GM13977 (cell line): ENCODE measurements at regions not wholly inside any gene's neighbourhood (a gene's known extent, or its start where the extent isn't known, plus 50 kb on each side); places are given as distances from the start of the nearest gene placed in this dataset.

Experiments used
- DNase-seq: peaks from one replicate; pipeline ENCODE4 v3.0.0; 2012; ENCODE audit warnings: low spot score
- in situ Hi-C: fragments of 300-500 bp; cut with MboI; formaldehyde crosslinking; loops from one replicate; pipeline ENCODE4 v1.12.0; 2022; ENCODE audit warnings: low sequenced_read_pairs, low pct_unique_long_range_greater_than_20kb, mixed read lengths, inconsistent platforms; ENCODE audit not compliant: unreplicated experiment
- TF ChIP-seq, protein P1 (sequence below): IDR thresholded peaks from 2 replicates; pipeline ENCODE4 v1.5.1; 2012; ENCODE audit warnings: mild to moderate bottlenecking, control low read depth; ENCODE audit not compliant: insufficient read depth; ENCODE audit errors: extremely low read depth, missing control alignments

DNA sequence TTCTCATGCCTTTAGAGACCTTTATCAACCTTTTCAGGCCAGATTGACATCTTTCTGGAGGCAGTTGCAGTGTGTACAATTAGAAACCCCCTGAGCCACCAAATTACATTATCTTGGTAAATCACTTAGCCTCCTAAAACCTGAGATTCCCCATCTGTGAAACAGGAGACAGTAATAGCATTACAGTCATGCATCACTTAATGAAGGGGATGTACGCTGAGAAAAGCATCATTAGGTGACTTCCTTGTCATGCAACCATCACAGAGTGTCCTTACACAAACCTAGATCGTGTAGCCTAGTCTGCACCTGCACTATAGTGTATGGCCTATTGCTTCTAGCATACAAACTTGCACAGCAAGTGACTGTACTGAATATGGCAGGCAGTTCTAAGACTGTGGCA is 400.8 kb upstream of the CNTN3 start:
- in situ Hi-C loops: no loop called here
- TF ChIP-seq, protein P1, sequence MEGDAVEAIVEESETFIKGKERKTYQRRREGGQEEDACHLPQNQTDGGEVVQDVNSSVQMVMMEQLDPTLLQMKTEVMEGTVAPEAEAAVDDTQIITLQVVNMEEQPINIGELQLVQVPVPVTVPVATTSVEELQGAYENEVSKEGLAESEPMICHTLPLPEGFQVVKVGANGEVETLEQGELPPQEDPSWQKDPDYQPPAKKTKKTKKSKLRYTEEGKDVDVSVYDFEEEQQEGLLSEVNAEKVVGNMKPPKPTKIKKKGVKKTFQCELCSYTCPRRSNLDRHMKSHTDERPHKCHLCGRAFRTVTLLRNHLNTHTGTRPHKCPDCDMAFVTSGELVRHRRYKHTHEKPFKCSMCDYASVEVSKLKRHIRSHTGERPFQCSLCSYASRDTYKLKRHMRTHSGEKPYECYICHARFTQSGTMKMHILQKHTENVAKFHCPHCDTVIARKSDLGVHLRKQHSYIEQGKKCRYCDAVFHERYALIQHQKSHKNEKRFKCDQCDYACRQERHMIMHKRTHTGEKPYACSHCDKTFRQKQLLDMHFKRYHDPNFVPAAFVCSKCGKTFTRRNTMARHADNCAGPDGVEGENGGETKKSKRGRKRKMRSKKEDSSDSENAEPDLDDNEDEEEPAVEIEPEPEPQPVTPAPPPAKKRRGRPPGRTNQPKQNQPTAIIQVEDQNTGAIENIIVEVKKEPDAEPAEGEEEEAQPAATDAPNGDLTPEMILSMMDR: no peak
- DNase-seq: no peak

DNA sequence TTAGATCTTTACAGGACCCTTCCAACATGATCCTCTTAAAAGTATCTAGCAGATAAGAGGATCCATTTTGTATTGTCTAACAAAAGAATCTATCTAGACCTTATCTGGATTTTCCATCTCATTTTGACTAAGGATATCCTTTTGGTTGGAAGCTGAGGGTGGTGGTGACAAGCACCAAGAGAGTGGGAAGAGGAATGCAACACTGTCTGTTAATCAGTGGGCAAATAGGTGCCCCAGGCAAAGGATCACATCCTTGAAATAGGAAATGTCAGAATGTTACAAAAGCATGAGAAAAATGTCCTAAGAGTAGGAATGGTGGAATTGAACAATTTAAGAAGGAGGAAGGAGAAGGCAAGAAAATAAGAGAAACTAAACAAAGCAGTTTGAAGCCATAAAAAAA is 420.7 kb upstream of the CNTN3 start:
- in situ Hi-C loops: no loop called here
- TF ChIP-seq, protein P1: no peak
- no peak for DNase-seq

DNA sequence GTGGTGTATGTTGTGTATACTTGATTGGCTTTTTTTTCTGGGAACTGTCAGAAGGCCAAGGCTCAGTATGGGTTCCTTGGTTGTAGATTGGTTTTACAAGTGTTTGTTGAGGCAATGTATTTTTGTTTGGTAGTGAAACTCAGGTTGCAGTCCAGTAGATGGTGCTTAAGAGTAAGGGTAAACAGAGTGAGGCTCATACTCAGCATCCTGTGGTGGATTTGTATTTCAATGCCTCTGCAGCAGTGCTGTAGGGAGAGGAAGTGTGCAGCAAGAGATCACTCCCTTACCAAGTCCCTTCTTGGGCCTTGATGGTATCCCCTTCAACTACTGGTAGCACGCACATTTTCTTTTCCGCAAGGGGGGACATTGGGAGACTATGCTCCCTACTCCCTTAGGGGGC is 428.5 kb upstream of the CNTN3 start:
- no peak for DNase-seq
- TF ChIP-seq, protein P1: no peak
- in situ Hi-C loops: no loop called here

DNA sequence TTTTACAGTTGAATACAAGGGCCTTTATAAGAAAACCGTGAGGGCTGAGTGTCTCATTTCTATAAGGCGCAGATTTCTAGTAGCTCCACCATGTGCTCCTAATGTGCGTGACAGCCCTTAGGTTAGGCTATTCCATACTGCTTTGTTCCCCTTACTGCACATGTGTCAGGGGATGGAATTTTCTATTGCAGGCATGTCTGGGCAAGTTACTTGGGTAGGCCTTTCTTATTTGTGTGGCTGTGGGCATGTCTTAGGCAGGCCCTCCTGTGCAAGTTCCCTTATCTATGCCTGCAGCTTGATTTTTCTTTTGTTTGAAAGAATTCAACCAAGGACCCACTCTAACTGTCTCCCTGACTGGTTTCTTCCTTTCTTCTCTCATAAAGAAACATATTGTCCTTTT is 434.2 kb upstream of the CNTN3 start:
- in situ Hi-C loops: no loop called here
- no peak for DNase-seq
- TF ChIP-seq, protein P1: no peak

DNA sequence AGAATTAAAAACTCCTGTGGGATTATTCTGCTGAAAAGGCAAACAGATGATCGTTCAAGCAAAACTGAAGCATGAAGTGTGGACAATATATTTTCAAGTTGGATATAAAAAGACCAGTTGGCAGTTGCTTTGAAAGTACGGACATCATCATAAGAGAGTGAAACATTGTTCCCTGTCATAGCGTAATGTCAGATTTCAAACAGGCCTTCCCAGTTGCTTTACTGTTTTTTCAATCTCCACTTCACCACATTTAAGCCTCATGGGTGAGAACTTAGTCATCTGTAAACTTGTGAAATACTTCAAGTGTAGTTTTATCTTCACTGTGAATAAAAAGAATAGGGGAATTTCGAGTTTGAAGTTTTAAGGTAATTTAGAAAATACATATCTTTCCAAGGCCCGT is 435.1 kb upstream of the CNTN3 start:
- TF ChIP-seq, protein P1: no peak
- in situ Hi-C loops: no loop called here
- DNase-seq: no peak

DNA sequence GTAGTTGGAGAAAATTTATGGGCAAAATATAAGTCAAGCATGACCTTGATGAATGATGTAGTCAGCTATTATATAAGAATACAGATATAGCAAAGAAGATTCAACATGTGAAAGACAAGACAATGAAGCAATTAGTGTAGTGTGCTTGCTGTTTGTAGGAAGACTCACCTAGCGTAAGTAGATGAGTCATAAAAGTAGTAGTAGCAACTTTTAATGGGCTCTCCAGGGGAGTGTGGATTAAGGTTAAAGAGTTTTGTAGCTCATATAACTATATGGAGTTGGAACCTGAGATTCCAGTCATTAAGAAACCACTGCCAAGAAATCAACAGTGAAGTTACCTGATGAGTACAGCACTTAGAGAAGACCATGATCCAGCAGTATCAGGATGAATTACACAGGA is 444.7 kb upstream of the CNTN3 start:
- in situ Hi-C loops: no loop called here
- TF ChIP-seq, protein P1: no peak
- no peak for DNase-seq

DNA sequence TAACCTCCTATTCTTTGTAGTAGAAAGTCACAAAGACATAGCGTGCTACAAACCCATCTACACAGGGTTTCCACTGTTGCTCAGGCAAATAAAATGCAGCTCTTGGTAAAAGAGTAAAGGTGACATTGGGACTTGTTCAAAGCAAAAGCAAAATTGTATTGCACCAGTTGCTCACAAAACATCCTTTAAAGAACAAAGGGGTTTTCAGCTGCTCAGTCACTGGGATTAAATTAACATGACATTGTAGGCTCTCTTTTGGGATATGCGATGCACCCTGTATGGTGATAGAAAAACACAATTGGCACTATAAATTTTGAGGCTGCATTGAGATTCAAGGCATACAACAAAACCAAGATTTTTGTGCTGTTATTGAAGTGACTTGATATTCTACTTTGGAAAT is 447.3 kb upstream of the CNTN3 start:
- TF ChIP-seq, protein P1: no peak
- no peak for DNase-seq
- in situ Hi-C loops: no loop called here
